ENCODE measurements at regions not wholly inside any gene's neighbourhood (a gene's known extent, or its start where the extent isn't known, plus 50 kb on each side); places are given as distances from the start of the nearest gene placed in this dataset.

DNA sequence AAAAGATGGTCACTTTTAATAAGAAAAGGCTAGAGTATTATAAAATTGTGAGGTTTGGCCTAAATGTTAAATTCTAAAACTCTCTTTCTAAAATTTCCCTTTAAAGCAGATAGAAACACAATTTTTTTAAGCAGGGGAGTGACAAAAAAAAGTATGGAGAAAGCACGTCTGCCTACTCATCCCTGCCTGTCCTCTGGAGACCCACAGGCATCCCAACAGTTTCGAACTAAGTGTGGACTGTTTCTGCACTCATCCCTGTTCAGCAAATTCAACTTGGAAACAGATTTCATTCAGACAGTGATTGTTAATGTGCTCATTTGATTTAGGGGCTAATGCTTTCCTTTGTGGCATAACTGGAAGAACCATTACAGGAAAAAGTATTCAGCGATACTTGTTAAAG, 192.6 kb upstream of the CXCL12 start:
- no peak for TF ChIP-seq EGR1 (IDR thresholded peaks at IDR 0.05)
- TF ChIP-seq TAF1 (IDR thresholded peaks at IDR 0.05; ENCODE audit: low read depth) = no peak
- TF ChIP-seq EP300 (IDR thresholded peaks at IDR 0.05; ENCODE audit: borderline replicate concordance) = no peak
- no peak for TF ChIP-seq CEBPB (IDR thresholded peaks at IDR 0.05)
- no peak for TF ChIP-seq CREB1 (IDR thresholded peaks at IDR 0.05; ENCODE audit: low read depth)
- TF ChIP-seq, protein P1, sequence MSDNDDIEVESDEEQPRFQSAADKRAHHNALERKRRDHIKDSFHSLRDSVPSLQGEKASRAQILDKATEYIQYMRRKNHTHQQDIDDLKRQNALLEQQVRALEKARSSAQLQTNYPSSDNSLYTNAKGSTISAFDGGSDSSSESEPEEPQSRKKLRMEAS (IDR thresholded peaks at IDR 0.05) = no peak
- no peak for TF ChIP-seq TEAD4 (IDR thresholded peaks at IDR 0.05)
- TF ChIP-seq TCF12 (IDR thresholded peaks at IDR 0.05; ENCODE audit: low read depth) = no peak
- TF ChIP-seq FOXM1 (IDR thresholded peaks at IDR 0.05; ENCODE audit: borderline replicate concordance, low read depth) = no peak
- TF ChIP-seq YY1 (IDR thresholded peaks at IDR 0.05; ENCODE audit: low read depth) = no peak
- TF ChIP-seq, protein P2, sequence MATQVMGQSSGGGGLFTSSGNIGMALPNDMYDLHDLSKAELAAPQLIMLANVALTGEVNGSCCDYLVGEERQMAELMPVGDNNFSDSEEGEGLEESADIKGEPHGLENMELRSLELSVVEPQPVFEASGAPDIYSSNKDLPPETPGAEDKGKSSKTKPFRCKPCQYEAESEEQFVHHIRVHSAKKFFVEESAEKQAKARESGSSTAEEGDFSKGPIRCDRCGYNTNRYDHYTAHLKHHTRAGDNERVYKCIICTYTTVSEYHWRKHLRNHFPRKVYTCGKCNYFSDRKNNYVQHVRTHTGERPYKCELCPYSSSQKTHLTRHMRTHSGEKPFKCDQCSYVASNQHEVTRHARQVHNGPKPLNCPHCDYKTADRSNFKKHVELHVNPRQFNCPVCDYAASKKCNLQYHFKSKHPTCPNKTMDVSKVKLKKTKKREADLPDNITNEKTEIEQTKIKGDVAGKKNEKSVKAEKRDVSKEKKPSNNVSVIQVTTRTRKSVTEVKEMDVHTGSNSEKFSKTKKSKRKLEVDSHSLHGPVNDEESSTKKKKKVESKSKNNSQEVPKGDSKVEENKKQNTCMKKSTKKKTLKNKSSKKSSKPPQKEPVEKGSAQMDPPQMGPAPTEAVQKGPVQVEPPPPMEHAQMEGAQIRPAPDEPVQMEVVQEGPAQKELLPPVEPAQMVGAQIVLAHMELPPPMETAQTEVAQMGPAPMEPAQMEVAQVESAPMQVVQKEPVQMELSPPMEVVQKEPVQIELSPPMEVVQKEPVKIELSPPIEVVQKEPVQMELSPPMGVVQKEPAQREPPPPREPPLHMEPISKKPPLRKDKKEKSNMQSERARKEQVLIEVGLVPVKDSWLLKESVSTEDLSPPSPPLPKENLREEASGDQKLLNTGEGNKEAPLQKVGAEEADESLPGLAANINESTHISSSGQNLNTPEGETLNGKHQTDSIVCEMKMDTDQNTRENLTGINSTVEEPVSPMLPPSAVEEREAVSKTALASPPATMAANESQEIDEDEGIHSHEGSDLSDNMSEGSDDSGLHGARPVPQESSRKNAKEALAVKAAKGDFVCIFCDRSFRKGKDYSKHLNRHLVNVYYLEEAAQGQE (IDR thresholded peaks at IDR 0.05; ENCODE audit: low read depth) = no peak

DNA sequence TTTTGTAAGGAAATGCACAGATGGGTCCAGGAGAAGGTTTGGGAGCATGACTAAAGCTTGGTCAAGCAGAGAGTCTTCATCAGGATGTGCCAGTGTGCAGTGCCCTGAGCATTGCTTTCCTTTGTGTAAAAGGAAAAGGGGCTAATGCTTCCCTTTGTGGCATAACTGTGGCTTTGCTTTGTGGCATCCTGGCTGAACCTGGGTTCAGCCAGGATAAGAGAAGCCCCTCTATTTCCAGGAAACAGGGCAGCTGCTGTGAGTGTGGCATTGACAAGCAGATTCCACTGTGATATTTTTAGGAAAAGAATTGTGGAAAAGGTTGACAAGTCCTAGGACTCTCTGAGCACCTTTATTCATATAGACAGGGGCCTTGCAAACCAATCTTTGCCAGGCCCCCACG, 193.4 kb upstream of the CXCL12 start:
- no peak for TF ChIP-seq TCF12 (IDR thresholded peaks at IDR 0.05; ENCODE audit: low read depth)

DNA sequence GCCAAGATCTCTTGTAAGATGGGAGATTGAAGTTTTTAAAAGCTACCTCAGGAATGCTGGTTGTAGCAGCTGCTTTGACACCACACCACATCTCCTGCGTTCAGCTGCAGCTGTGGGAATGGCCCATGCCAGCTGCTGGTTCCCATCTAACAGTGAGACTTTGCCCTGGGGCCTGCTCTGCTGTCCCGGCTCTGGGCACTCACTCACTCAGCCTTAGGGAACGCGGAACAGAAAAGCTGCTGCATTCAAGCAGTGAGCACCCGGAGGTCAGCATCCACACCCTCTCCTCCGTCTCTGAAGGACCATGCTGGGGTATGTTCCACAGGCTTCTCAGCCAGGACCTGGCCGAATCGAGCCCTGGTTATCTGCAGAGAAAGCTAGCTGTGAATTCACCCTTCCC, 197.1 kb upstream of the CXCL12 start:
- TF ChIP-seq, protein P2 (IDR thresholded peaks at IDR 0.05; ENCODE audit: low read depth) = no peak
- no peak for TF ChIP-seq TEAD4 (IDR thresholded peaks at IDR 0.05)
- TF ChIP-seq FOXM1 (IDR thresholded peaks at IDR 0.05; ENCODE audit: borderline replicate concordance, low read depth) = no peak
- TF ChIP-seq, protein P3, sequence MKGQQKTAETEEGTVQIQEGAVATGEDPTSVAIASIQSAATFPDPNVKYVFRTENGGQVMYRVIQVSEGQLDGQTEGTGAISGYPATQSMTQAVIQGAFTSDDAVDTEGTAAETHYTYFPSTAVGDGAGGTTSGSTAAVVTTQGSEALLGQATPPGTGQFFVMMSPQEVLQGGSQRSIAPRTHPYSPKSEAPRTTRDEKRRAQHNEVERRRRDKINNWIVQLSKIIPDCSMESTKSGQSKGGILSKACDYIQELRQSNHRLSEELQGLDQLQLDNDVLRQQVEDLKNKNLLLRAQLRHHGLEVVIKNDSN (IDR thresholded peaks at IDR 0.05) = no peak
- no peak for TF ChIP-seq ZBTB7A (IDR thresholded peaks at IDR 0.05; ENCODE audit: low read depth)
- TF ChIP-seq EP300 (IDR thresholded peaks at IDR 0.05; ENCODE audit: borderline replicate concordance) = no peak
- no peak for TF ChIP-seq CREB1 (IDR thresholded peaks at IDR 0.05; ENCODE audit: low read depth)
- TF ChIP-seq NFIC (IDR thresholded peaks at IDR 0.05) = no peak
- TF ChIP-seq, protein P1 (IDR thresholded peaks at IDR 0.05) = no peak
- no peak for TF ChIP-seq TCF12 (IDR thresholded peaks at IDR 0.05; ENCODE audit: low read depth)
- TF ChIP-seq EGR1 (IDR thresholded peaks at IDR 0.05) = no peak

DNA sequence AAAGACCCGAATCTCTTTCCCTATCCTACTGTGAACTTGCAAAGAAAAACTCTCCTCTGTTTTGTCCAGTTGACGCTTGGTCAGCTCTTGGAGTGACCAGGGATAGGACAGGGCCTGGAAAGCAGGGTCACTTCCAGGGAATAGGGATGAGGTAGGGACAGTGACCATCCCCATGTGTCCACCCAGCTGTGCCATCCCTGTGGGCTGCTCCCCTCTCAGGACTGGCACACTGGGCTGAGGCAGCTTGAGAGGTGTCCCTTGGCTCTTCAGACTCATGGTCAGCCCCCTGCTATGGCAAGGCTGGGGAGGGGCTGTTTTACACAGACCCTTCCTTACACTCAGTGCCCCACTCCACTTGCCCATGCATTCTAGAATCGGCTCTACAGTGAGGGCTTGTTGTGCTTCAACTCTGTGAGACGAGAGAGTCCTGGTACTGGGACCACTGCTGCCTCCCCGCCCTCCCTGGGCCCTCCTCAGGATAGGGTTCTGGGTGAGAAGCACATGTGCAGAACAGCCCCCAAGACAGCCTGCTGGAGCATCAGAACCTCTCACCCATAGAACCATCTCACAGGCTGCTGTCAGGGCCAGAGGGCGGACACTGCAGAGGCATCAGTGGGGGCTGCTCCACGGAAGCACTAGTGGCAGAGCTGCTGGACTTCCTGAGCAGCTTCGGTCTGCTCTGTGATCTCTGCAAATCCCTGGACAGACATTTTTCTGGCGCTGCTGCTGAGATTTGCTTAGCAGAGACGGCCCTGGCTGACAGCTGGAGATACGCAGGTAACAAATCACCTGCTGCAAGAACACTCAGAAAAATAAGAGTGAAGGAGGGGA, 202.8 kb upstream of the CXCL12 start:
- no peak for TF ChIP-seq FOXM1 (IDR thresholded peaks at IDR 0.05; ENCODE audit: borderline replicate concordance, low read depth)
- no peak for TF ChIP-seq EP300 (IDR thresholded peaks at IDR 0.05; ENCODE audit: borderline replicate concordance)
- no peak for TF ChIP-seq TEAD4 (IDR thresholded peaks at IDR 0.05)
- TF ChIP-seq, protein P3 (IDR thresholded peaks at IDR 0.05) = no peak
- TF ChIP-seq CREB1 (IDR thresholded peaks at IDR 0.05; ENCODE audit: low read depth) = no peak
- TF ChIP-seq TAF1 (IDR thresholded peaks at IDR 0.05; ENCODE audit: low read depth) = no peak
- no peak for TF ChIP-seq CEBPB (IDR thresholded peaks at IDR 0.05)
- no peak for TF ChIP-seq YY1 (IDR thresholded peaks at IDR 0.05; ENCODE audit: low read depth)
- TF ChIP-seq EGR1 (IDR thresholded peaks at IDR 0.05) = no peak
- TF ChIP-seq, protein P2 (IDR thresholded peaks at IDR 0.05; ENCODE audit: low read depth) = no peak
- no peak for TF ChIP-seq NFIC (IDR thresholded peaks at IDR 0.05)
- TF ChIP-seq RAD21 (IDR thresholded peaks at IDR 0.05; ENCODE audit: low read depth) = no peak
- no peak for TF ChIP-seq TCF12 (IDR thresholded peaks at IDR 0.05; ENCODE audit: low read depth)
- TF ChIP-seq ZBTB7A (IDR thresholded peaks at IDR 0.05; ENCODE audit: low read depth) = no peak
- TF ChIP-seq, protein P1 (IDR thresholded peaks at IDR 0.05) = no peak
